ENCODE measurements at regions not wholly inside any gene's neighbourhood (a gene's known extent, or its start where the extent isn't known, plus 50 kb on each side); places are given as distances from the start of the nearest gene placed in this dataset.
A peak's percentile ranks its signal among the peaks of the same experiment; 100 is the strongest.
"Not testable (repeated sequence)": the region's sequence is repeated elsewhere in the genome, so short reads cannot be mapped to it uniquely, and the experiment has no call there.

DNA sequence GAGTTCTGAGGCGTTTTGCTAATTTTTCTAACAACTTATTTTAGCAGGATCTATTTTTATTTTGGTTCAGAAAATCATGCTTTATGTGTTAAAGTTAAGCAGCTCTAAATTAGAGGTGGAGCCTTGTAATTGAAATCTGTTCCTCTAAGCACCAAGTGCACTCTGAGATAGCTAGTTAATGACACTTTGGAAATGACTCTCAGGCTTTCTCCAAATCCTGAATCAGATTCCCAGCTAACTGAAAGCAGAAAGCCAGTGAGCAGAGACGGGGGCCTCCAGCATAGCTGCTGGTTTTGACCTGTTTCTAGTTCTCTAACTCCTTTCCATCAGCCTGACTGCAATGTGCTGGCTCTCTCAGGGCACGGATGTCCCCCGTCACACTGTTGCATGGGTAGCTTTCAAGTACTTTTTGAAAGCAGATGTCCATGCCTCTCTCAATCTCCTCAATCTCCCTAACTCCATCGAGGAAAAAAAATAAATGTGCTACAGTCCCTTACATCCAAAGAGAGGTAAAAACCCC is 326.5 kb downstream of the SATB2 start:
- no peak for DNase-seq

DNA sequence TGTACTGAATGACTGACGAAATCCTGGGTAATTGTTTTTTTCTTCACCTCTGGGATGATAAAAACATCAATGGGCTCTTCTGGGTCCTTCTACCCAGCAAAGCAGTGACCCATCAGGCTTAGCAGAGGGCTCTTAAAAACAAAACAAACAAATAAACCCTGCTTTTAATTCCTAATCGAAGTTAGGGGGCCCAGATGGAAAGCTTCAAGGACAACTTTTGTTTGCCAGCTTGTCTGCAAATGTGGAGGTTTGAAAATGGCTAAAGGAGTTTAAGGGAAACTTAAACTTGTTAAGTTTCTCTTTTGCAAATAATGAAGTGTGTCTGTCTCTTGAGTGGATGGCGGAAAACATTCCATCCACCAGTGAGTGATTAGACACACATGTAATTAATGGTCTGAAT is 327.2 kb downstream of the SATB2 start:
- no peak for DNase-seq

- no peak for DNase-seq
These were observed 329.1 kb downstream of the SATB2 start for GRCh38 chr2:199128476-199129229.

GRCh38 chr2:199119796-199120195 is 337.9 kb downstream of the SATB2 start:
- DNase-seq: no peak

GRCh38 chr2:199118673-199119112 is 339.0 kb downstream of the SATB2 start:
- DNase-seq: peak; percentile 52

DNA sequence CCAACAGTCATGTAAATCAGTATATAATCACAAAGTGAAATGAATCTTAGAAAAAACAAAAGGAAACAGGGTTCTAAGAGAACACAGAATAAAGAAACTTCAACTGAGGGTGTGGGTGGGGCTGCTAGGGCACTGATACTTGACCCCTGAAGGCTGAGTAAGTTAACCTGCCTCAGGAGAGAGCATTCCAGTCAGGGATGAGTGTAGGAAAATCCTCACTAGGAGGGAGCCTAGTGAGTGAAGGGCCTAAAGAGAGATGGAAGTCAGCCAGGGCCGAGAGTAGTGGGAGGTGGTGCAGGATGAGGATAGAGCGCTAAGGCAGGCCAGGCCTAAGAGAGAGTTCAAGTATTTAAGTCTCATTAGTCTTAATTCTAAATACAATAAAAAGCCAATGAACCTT is 342.6 kb downstream of the SATB2 start:
- DNase-seq: no peak

DNA sequence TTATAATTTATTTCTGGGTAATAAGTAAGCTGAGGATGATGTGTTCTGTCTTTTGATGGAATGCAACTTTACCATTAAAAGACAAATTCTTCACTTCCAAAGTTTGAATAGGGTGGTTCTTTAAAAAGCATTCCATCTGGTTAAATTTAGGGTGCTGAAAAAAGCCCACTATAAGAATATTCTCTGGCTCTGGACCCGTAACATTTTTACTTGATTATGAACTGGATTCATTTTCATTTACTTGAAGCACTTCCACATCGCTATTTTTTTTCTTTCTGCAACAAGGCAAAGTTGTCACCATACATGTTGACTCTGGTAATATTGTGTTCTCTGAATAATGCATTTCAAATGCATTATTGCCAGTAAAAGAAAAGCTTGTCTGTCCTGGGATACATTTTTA is 344.6 kb downstream of the SATB2 start:
- DNase-seq: no peak

DNA sequence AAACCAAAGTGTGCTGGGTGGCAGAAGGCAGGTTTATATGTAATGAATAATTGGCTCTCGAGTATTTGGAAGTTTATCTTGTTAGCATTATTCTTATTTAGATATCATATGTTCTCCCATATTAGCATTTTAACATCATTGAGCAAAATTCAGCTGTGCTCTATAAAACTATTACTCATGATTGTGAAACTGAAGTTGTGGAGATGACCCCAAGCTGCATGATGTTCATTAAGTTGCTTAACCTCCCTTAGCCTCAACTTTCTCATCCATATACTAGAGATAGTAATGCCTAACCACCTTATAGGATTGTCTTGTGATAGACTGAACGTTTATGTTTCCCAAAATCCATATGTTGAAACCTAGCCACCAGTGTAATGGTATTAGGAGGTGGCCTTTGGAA is 346.3 kb downstream of the SATB2 start:
- no peak for DNase-seq

- DNase-seq: no peak
These were observed 349.7 kb downstream of the SATB2 start for GRCh38 chr2:199108056-199108455.

DNA sequence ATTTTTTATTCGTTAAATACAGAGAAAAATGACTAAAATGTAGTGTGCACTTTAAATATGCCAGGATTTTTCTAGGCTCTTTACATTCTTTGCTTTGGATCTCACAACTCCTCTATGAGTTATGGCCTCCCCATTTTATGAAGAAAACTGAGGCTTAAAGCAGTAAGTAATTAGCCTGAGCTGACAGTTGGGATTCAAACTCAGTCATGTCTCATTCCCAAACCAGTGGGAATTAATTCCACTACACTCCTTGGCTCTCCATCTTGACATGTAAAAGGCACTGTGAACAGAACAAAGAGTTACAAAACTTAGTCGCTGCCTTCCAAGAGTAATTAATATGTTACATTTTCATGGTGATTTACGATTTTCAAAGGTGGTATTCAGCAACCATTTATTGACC is 351.9 kb downstream of the SATB2 start:
- no peak for DNase-seq

- no peak for DNase-seq
These were observed 356.3 kb downstream of the SATB2 start for GRCh38 chr2:199101487-199101886.

DNA sequence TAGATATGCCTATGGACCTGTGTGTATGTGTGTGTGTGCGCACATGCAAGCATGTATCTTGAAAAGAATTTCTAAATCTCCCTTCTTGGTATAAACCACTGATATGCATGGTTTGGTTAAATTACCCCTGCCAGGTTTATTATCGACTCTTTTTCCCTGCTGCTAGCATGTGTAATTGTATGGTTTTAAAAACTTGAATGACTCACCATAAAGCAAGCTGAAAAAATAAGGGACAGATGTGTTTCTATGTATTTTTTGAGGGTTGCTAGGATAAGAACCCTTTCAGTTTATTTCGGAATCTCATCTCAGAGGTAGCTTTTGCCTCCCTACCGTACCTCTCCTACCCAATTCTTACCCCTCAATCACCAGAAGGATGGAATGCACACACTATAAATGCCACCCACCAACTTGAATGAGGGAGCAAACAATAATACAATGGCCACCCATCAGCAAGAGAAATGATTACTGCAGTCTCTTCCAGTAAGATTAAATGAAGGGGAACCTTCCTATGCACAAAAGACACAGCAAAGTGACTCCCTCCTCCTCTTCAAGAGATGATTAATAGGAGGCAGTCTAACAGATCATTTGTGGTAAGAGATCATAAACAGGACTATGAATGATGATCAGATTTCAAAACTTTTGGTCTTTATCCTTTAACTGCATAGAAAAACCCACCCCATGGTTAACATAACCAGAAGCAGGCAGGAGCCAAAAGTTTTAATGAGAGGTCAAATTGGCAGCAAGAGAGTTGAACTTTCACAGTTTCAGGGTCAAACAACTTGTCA is 357.2 kb downstream of the SATB2 start:
- peak; percentile 39 for DNase-seq

GRCh38 chr2:199092419-199092818 is 365.3 kb downstream of the SATB2 start:
- no peak for DNase-seq

DNA sequence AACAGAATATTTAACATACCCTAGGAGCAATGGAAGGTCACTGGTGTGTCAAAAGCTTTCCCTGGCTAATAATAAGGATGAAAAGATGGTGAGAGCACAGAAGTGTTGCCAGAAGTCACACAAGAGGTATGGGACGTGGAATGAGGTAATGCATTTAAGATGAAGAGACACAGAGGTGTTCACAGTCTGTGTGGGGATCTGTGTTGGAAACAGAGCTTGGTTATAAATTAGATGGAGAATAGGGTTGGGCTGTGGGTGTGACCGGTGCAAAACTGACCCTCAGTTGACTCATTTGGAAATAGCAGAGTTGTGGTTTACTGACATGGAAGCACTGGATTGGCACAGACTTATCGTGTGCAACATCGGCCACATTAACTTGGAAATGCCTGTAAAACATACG is 372.5 kb downstream of the SATB2 start:
- DNase-seq: no peak

GRCh38 chr2:199070322-199070949 is 387.3 kb downstream of the SATB2 start:
- DNase-seq: no peak

DNA sequence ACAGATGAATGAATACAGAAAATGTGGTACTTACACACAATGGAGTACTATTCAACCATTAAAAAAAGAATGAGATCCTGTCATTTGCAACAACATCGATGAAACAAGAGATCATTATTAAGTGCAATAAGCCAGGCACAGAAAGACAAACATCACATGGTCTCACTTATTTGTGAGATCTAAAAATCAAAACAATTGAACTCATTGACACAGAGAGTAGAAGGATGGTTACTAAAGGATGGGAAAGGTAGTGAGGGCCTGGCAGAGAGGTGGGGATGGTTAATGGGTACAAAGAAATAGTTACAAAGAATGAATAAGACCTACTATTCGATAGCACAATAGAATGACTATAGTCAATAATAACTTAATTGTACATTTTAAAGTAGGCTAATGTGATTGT is 393.5 kb downstream of the SATB2 start:
- DNase-seq: no peak

GRCh38 chr2:199057936-199058335 is 399.8 kb downstream of the SATB2 start:
- DNase-seq: no peak

DNA sequence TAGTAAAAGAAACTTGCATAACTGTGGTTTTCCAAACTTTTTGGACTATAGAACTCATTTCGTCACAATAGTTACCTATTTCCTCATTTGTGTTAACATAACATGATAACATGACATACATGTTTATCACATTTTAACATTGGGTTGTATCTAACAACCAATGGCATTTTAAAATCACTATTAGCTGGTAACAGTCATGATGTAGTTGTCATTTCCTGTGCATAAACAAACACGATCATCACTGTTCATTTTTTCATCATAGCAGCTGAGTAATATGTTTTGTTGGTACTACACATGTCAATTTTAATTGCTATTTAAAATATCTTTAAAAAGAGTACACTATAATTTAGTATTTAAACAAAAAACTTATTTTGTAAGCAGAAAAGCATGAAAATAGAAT is 402.4 kb downstream of the SATB2 start:
- DNase-seq: no peak

- DNase-seq: no peak
These were observed 414.9 kb downstream of the SATB2 start for GRCh38 chr2:199042660-199043379.

DNA sequence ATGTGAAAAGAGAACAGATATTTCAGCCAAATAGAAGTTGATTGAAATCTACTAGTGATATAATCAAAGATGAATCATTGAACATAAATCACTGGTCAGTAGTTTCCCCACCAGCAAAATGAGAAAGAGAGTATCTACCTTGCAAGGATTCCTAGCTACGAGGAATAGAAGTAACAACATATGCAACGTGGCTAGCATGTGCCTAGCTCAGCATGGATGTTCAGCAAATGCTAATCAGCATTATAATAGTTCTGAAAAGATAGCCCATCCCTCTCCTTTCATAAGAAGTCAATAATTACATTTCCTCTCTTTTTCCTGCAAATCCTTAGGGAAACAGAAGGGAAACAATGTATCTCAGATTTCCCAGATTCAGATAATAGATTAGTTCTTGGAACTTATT is 417.2 kb downstream of the SATB2 start:
- DNase-seq: no peak

DNA sequence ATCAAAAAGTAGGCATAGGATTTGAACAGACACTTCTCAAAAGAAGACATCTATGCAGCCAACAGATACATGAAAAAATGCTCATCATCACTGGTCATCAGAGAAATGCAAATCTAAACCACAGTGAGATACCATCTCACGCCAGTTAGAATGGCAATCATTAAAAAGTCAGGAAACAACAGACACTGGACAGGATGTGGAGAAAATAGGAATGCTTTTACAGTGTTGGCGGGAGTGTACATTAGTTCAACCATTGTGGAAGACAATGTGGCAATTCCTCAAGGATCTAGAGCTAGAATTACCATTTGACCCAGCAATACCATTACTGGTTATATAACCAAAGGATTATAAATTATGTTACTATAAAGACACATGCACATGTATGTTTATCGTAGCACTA is 424.0 kb downstream of the SATB2 start:
- DNase-seq: not testable (repeated sequence)

DNA sequence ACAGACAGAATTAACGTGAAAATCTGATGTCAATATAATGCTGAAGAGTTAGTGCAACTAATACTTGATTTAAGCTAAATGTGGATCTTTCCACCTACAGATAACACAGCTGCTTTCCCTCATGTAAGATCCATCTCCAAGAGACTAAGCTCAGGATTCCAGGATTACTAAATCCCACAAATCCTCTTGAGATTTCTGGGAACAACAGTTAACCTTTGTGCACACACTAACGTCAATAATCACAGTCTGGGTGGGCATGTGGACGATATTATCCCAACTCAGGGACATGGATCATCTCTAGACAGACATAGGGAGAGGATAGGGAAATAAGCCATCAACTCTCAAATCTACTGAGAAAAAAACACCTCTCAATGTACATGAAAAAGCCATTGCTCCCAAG is 432.6 kb downstream of the SATB2 start:
- no peak for DNase-seq

- no peak for DNase-seq
These were observed 433.5 kb downstream of the SATB2 start for GRCh38 chr2:199024224-199024623.

Measured in NCI-H2171 treated with DMSO at 0.1 percent for 48 hours (cell line).